ENCODE measurements at regions not wholly inside any gene's neighbourhood (a gene's known extent, or its start where the extent isn't known, plus 50 kb on each side); places are given as distances from the start of the nearest gene placed in this dataset.

DNA sequence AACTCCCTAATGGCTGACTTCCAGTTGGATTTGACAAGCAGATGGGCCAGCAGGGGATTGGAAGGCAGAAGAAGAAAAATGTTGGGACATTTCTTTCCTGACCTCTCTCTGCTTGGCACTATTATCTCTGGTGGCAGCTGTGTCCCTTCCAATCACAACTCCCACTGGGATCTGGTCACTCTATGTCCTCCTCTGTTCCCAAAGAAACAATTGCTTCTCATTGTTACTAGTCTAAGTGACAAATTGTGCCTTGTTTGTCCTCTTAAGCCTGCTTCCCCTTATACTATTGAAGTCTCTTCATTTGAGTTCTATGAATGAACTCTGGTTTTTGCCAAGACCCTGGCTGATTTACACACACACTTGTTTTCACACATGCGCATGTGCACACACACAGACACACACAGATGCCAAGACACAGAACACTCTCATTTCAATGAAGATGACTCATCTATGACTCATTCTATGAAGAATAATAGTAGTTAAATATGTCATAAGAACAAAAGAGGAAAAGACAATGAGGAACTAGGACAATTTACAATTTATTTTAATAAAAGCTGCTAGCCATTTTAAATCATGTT is 83.0 kb upstream of the FAR2 start:
- Histone ChIP-seq H3K56ac (ENCODE audit: insufficient read length, low read depth, low read length) (no peak overlapping the region), H3K79me1 (ENCODE audit: insufficient read depth, low read depth, low read length, poor library complexity, severe bottlenecking) (no peaks in the 10 kb centered on the region), H3K9ac (ENCODE audit: extremely low read depth, insufficient read length, low read length) (no peak overlapping the region), H3K23me2 (ENCODE audit: insufficient read length, low read depth, low read length, poor library complexity, severe bottlenecking) (no peaks in the 10 kb centered on the region), H4K8ac (replicated peaks; ENCODE audit: insufficient read length, low read depth, low read length) (no peak overlapping the region), H3K79me2 (ENCODE audit: insufficient read depth, low read length) (no peaks in the 10 kb centered on the region), H3K18ac (ENCODE audit: insufficient read length, low read depth, low read length) (no peak overlapping the region), H3K4me1 (ENCODE audit: insufficient read depth, low read length) (peaks cover 6% of the 10 kb centered on the region; the same call in 1 of the 2 replicates), H3K9me3 (ENCODE audit: control insufficient read depth, low read depth, low read length) (no peaks in the 10 kb centered on the region), H3K4me2 (ENCODE audit: insufficient read depth, insufficient read length, low read length) (no peak overlapping the region), H3K27ac (ENCODE audit: insufficient read length, low read depth, low read length) (no peak overlapping the region), H2BK15ac (ENCODE audit: low read depth, low read length) (no peak overlapping the region), H2AFZ (ENCODE audit: low read length) (no peak overlapping the region), H2AK5ac (ENCODE audit: insufficient read length, low read length) (no peak overlapping the region), H2BK12ac (ENCODE audit: insufficient read length, low read depth, low read length) (no peak overlapping the region), H4K5ac (ENCODE audit: insufficient read length, low read depth, low read length) (no peak overlapping the region), H3K27me3 (ENCODE audit: insufficient read depth, low read length) (no peaks in the 10 kb centered on the region), H3K4ac (ENCODE audit: low read depth, low read length) (no peak overlapping the region), H3T11ph (ENCODE audit: low read length) (no peak overlapping the region), H2BK120ac (ENCODE audit: low read depth, low read length, poor library complexity, severe bottlenecking) (no peak overlapping the region), H4K91ac (ENCODE audit: insufficient read length, low read depth, low read length) (no peak overlapping the region), H2BK5ac (ENCODE audit: insufficient read length, low read length) (no peak overlapping the region), H4K20me1 (ENCODE audit: control insufficient read depth, insufficient read depth, insufficient read length) (no peaks in the 10 kb centered on the region), H3K23ac (ENCODE audit: insufficient read length, low read depth, low read length) (no peak overlapping the region), H2BK20ac (ENCODE audit: low read depth, low read length, poor library complexity, severe bottlenecking) (no peak overlapping the region), H3K14ac (ENCODE audit: insufficient read depth, low read length) (no peak overlapping the region)
- no peak overlapping the region for H3K27ac Mint-ChIP-seq
- WGBS (ENCODE audit: extremely low coverage, insufficient read length, low lambda C conversion rate), result no CpG with 5 or more reads among the region's 1 CpG
- no peaks in the 10 kb centered on the region for H3K27me3 Mint-ChIP-seq (ENCODE audit: low read depth)
- peaks cover 4 to 5% (median 5%) of the 10 kb centered on the region in 3 experiments; a peak in 1 of 7 replicates for H3K36me3 Mint-ChIP-seq (ENCODE audit: insufficient read depth in 1 of 3, low read depth in 3 of 3)
- peaks cover 25 to 26% of the 10 kb centered on the region in 2 experiments for H3K4me1 Mint-ChIP-seq
- no peak overlapping the region for H3K4me3 Mint-ChIP-seq
- peaks cover 0 to 7% of the 10 kb centered on the region in 2 experiments; a peak in 2 of 5 replicates for H3K9me3 Mint-ChIP-seq
- DNase-seq, result no peak
- TF ChIP-seq, protein P1, sequence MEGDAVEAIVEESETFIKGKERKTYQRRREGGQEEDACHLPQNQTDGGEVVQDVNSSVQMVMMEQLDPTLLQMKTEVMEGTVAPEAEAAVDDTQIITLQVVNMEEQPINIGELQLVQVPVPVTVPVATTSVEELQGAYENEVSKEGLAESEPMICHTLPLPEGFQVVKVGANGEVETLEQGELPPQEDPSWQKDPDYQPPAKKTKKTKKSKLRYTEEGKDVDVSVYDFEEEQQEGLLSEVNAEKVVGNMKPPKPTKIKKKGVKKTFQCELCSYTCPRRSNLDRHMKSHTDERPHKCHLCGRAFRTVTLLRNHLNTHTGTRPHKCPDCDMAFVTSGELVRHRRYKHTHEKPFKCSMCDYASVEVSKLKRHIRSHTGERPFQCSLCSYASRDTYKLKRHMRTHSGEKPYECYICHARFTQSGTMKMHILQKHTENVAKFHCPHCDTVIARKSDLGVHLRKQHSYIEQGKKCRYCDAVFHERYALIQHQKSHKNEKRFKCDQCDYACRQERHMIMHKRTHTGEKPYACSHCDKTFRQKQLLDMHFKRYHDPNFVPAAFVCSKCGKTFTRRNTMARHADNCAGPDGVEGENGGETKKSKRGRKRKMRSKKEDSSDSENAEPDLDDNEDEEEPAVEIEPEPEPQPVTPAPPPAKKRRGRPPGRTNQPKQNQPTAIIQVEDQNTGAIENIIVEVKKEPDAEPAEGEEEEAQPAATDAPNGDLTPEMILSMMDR (conservative IDR thresholded peaks at IDR 0.05), result no peak

All from H9 (cell line).